Activated naive CD8-positive, alpha-beta T cell treated with anti-CD3 and anti-CD28 coated beads, Interleukin-2, amount 10 ng/mL, durations not matched to agents 7 days and 5 days (primary cell): ENCODE measurements at regions not wholly inside any gene's neighbourhood (a gene's known extent, or its start where the extent isn't known, plus 50 kb on each side); places are given as distances from the start of the nearest gene placed in this dataset.

Source experiments
- ATAC-seq: fragments of 150-1000 bp; cut with Tn5 transposase; one replicate; pipeline ENCODE4 v1.10.0; 2021; ENCODE audit warnings: low read depth, moderate library complexity
- POLR2A ChIA-PET: fragments of 350-600 bp; sonication (Branson Sonifier 250); formaldehyde crosslinking; loops from one replicate; lab custom pipeline; 2021; ENCODE audit warnings: antibody characterized with exemption; lab: Charles Lee
- DNase-seq: peaks from one replicate; pipeline ENCODE4 v3.0.0; 2021
- H3K27ac Mint-ChIP-seq: one replicate; pipeline ENCODE4 v1.8.0; 2022; ENCODE audit warnings: mild to moderate bottlenecking, mixed read lengths
- H3K27me3 Mint-ChIP-seq: one replicate; pipeline ENCODE4 v1.8.0; 2022; ENCODE audit warnings: mild to moderate bottlenecking, moderate library complexity, mixed read lengths
- H3K36me3 Mint-ChIP-seq: one replicate; pipeline ENCODE4 v1.8.0; 2021; ENCODE audit warnings: mild to moderate bottlenecking, mixed read lengths
- H3K4me1 Mint-ChIP-seq: one replicate; pipeline ENCODE4 v1.8.0; 2021; ENCODE audit warnings: mixed read lengths
- H3K4me3 Mint-ChIP-seq: one replicate; pipeline ENCODE4 v1.8.0; 2022; ENCODE audit warnings: mild to moderate bottlenecking, moderate library complexity, mixed read lengths
- H3K9me3 Mint-ChIP-seq: one replicate; pipeline ENCODE4 v1.8.0; 2021; ENCODE audit warnings: mixed read lengths

DNA sequence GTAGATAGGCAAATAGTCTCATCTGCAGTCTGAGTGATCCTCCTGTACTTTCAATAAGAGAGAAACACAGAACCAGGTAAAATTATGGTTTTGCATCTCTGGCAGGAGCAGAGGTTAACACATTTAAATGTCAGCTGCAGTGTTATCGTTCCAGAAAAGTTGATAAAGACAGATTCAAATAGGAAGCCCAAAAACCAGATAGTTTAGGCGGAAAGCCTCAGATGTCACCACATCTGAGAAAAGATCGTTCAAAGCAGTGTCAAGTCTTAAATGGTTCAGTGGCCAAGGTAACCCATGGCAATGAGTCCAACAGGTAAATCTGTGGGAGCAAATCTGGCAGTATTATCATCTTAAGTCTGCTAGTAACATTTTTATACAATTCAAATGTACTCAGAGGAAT lies 542.1 kb upstream of the MEF2C start:
- Mint-ChIP-seq H3K4me1 (no peaks in the 10 kb centered on the region), H3K36me3 (no peaks in the 10 kb centered on the region), H3K9me3 (peaks cover 4% of the 10 kb centered on the region), H3K27ac (no peak overlapping the region), H3K27me3 (no peaks in the 10 kb centered on the region), H3K4me3 (no peak overlapping the region)
- POLR2A ChIA-PET, result no interaction called here
- DNase-seq, result no peak
- no peak for ATAC-seq

DNA sequence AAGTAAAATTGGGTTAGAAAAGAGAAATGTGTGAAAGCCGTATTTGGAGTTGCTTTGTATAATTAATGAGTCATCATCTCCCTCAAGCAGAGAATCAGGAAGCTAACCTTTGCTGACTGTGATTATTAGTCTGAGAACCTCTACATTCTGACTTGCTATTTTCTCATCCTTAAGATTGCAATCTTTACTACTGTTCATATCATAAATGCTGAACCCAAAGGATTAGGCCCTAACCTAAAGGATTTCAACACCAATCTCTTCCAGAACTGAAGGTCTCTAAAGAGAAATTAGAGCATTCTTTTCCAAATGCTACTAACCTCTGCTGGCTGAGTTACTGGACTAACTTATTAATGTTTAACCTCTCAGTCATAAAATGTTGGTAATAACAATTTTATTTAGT lies 538.1 kb upstream of the MEF2C start:
- no peak overlapping the region for H3K27ac Mint-ChIP-seq
- POLR2A ChIA-PET, result no interaction called here
- no peak for DNase-seq
- no peak overlapping the region for H3K4me3 Mint-ChIP-seq
- no peaks in the 10 kb centered on the region for H3K27me3 Mint-ChIP-seq
- ATAC-seq, result no peak
- H3K9me3 Mint-ChIP-seq, result peaks cover 4% of the 10 kb centered on the region
- no peaks in the 10 kb centered on the region for H3K4me1 Mint-ChIP-seq
- no peaks in the 10 kb centered on the region for H3K36me3 Mint-ChIP-seq

DNA sequence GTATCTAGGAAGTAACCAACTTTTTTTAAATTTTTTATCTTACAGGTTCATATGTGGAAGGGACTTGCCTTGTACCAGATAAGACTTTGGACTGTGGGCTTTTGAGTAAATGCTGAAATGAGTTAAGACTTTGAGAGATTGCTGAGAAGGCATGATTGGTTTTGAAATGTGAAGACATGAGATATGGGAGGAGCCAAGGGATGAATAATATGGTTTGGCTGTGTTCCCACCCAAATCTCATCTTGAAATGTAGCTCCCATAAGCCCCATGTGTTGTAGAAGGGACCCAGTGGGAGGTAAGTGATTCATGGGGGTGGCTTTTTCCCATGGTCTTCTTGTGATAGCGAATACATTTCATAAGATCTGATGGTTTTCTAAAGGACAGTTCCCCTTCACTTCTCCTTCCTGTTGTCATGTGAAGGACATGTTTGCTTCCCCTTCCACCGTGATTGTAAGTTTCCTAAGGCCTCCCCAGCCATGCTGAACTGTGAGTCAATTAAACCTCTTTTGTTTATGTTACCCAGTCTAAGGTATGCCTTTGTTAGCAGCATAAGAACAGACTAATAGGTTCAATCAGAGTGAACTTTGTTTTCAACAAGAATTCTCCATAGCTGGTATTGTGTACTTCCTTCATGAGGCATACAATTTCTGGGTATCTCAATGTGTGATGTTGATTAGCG lies 535.6 kb upstream of the MEF2C start:
- Mint-ChIP-seq H3K4me3 (no peak overlapping the region), H3K27ac (no peak overlapping the region), H3K27me3 (no peaks in the 10 kb centered on the region), H3K9me3 (peaks cover 4% of the 10 kb centered on the region), H3K36me3 (no peaks in the 10 kb centered on the region), H3K4me1 (no peaks in the 10 kb centered on the region)
- POLR2A ChIA-PET, result no interaction called here
- DNase-seq (no peak), ATAC-seq (no peak)

DNA sequence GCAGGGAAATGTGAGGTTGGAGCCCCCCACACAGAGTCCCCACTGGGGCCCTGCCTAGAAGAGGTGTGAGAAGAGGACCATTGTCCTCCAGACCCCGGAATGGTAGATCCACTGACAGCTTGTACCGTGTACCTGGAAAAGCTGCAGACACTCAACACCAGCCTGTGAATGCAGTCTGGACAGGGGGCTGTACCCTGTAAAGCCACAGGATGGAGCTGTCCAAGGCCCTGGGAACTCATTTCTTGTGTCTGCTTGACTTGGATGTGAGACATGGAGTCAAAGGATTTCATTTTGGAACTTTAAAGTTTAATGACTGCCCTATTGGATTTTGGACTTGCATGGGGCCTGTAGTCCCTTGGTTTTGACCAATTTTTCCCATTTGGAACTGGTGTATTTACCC lies 535.0 kb upstream of the MEF2C start:
- DNase-seq (no peak), ATAC-seq (no peak)
- POLR2A ChIA-PET, result no interaction called here
- H3K27ac Mint-ChIP-seq, result no peak overlapping the region
- H3K4me1 Mint-ChIP-seq, result no peaks in the 10 kb centered on the region
- H3K27me3 Mint-ChIP-seq, result no peaks in the 10 kb centered on the region
- H3K9me3 Mint-ChIP-seq, result peaks cover 4% of the 10 kb centered on the region
- H3K36me3 Mint-ChIP-seq, result no peaks in the 10 kb centered on the region
- H3K4me3 Mint-ChIP-seq, result no peak overlapping the region

DNA sequence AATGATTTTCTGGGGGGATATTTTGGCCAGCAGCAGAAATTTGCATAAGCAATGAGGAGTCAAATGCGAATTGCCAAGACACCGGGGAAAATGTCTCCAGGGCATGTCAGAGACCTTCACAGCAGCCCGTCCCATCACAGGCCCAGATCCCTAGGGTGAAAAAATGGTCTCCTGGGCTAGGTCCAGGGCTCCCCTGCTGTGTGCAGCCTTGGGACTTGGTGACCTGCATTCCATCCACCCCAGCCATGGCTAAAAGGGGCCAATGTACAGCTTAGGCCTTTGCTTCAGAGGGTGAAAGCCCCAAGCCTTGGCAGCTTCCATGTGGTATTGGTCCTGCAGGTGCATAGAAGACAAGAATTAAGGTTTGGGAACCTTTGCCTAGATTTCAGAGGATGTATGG lies 534.5 kb upstream of the MEF2C start:
- Mint-ChIP-seq H3K27me3 (no peaks in the 10 kb centered on the region), H3K36me3 (no peaks in the 10 kb centered on the region), H3K9me3 (peaks cover 4% of the 10 kb centered on the region), H3K4me1 (no peaks in the 10 kb centered on the region), H3K27ac (no peak overlapping the region), H3K4me3 (no peak overlapping the region)
- ATAC-seq (no peak), DNase-seq (no peak)
- POLR2A ChIA-PET, result no interaction called here

DNA sequence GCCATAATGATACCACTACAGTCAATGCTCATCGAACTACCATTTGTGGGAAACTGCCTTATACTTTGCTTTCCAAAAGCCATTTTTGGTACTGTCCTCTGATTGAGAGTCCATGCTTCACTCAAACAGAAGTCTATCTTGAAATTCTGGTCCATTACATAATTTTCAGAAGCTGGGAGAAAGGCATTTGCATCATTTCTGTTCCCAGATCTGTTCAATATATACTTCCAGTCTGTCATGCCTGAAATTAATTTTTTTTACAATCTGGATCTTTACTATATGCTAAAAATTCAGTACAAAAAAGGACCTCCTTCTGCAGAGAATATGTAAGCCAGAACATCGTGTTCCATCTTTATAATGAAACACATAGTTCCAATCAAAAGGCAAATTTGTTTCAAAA lies 528.9 kb upstream of the MEF2C start:
- no peak overlapping the region for H3K27ac Mint-ChIP-seq
- H3K36me3 Mint-ChIP-seq, result no peaks in the 10 kb centered on the region
- no peaks in the 10 kb centered on the region for H3K4me1 Mint-ChIP-seq
- DNase-seq, result no peak
- H3K9me3 Mint-ChIP-seq, result no peaks in the 10 kb centered on the region
- no peak for ATAC-seq
- no peaks in the 10 kb centered on the region for H3K27me3 Mint-ChIP-seq
- POLR2A ChIA-PET, result no interaction called here
- H3K4me3 Mint-ChIP-seq, result no peak overlapping the region

DNA sequence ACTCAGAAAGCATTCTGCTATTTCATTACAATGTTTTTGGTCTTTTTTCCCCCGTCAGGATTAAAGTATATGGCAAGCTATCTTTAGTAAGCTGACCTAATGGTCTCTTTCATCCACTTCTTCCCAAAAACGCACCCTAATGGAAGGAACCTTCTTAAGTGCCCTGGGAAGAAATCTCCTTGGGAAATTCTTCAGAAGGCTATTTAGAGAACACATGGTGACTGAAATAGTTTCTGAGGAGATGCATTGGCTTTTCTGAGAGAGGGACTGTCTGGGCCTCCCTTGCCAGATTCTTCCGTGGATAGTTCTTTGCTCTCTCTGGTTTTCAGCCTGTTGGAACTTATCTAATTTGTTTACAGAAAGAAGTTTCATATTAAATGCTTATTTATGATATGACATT lies 524.1 kb upstream of the MEF2C start:
- Mint-ChIP-seq H3K9me3 (no peaks in the 10 kb centered on the region), H3K27me3 (no peaks in the 10 kb centered on the region), H3K27ac (no peak overlapping the region), H3K4me1 (no peaks in the 10 kb centered on the region), H3K4me3 (no peak overlapping the region), H3K36me3 (no peaks in the 10 kb centered on the region)
- DNase-seq, result no peak
- ATAC-seq, result no peak
- POLR2A ChIA-PET, result no interaction called here

DNA sequence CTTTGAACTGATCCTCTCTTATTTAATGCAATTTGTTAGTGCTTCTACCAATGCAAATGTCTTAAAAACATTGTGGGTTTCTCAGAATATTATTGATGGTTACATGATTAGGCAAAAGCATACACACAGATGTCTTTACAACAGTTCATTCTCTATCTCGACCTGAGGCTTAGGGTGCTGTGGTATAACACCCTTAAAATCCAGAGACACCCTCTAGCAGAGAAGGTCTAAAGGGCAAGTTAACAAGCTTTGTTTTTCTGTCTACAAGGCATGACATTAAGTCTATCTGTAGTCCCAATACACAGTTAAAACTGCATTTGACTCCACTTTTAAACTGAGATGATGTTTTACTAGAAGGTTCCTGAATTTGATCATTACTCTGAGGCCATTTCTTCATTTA lies 518.7 kb upstream of the MEF2C start:
- Mint-ChIP-seq H3K27ac (no peak overlapping the region), H3K4me3 (no peak overlapping the region), H3K9me3 (no peaks in the 10 kb centered on the region), H3K27me3 (no peaks in the 10 kb centered on the region), H3K36me3 (no peaks in the 10 kb centered on the region), H3K4me1 (peaks cover 3% of the 10 kb centered on the region)
- DNase-seq, result no peak
- ATAC-seq, result no peak
- POLR2A ChIA-PET, result no interaction called here

DNA sequence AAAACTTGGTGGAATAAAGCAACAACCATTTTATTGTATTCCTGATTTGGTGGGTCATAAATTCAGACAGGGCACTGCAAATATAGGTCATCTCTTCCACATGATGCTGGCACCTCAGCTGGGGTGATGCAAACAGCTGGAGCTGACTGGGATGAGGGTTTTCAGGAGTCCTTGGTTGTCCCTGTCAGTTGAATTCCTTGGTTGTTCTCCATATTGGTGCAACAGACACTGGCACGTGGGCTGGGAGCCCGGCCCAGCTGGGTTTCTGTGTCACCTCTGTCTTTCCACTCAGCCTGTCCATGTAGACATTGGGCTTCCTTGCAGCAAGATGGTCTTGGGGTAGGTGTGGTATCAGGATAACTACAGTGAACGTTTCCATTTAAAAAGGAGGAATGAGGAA lies 518.0 kb upstream of the MEF2C start:
- DNase-seq (no peak), ATAC-seq (no peak)
- H3K4me1 Mint-ChIP-seq, result peaks cover 3% of the 10 kb centered on the region
- no peak overlapping the region for H3K27ac Mint-ChIP-seq
- no peaks in the 10 kb centered on the region for H3K36me3 Mint-ChIP-seq
- H3K9me3 Mint-ChIP-seq, result no peaks in the 10 kb centered on the region
- no peaks in the 10 kb centered on the region for H3K27me3 Mint-ChIP-seq
- H3K4me3 Mint-ChIP-seq, result no peak overlapping the region
- POLR2A ChIA-PET, result no interaction called here

DNA sequence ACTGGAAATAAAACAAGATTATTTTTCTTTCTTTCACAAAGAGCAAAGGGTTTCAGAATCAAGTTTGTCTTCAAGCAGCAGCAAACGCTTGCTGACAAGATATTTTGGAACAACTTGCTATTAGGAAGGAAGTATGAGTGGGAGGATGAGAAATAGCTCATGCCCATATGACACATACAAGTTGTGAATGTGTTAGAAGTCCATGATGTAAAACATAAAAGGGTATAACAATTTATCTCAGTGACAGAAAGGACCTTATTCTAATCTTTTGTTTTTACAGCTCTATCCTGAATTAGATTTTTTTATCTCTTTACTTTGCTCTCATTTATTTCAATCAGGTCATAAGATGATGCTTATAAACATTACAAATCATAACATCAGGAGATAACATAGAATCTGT lies 516.6 kb upstream of the MEF2C start:
- no peaks in the 10 kb centered on the region for H3K27me3 Mint-ChIP-seq
- H3K9me3 Mint-ChIP-seq, result no peaks in the 10 kb centered on the region
- H3K36me3 Mint-ChIP-seq, result no peaks in the 10 kb centered on the region
- H3K27ac Mint-ChIP-seq, result no peak overlapping the region
- H3K4me1 Mint-ChIP-seq, result peaks cover 3% of the 10 kb centered on the region
- POLR2A ChIA-PET, result no interaction called here
- no peak overlapping the region for H3K4me3 Mint-ChIP-seq
- ATAC-seq, result no peak
- no peak for DNase-seq

DNA sequence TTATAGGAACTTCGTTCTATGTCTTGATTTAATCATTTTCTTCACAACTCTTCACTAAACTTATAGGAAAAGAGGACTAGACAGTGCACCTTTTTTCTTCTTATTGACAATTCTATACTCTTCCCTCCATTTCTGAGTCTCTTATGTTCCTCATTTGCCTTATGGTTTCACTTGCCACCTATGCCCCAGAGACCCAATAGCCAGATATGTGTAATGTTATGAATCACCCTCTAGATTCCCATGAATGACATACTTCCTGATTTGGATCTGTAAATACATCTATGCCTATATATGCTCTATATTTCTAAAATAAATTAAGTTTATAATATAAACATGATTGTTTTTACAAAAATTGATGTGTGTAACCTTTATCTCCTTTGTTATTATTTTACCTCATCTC lies 514.1 kb upstream of the MEF2C start:
- Mint-ChIP-seq H3K27me3 (no peaks in the 10 kb centered on the region), H3K4me3 (no peak overlapping the region), H3K36me3 (no peaks in the 10 kb centered on the region), H3K27ac (no peak overlapping the region), H3K4me1 (peaks cover 3% of the 10 kb centered on the region), H3K9me3 (no peaks in the 10 kb centered on the region)
- ATAC-seq (no peak), DNase-seq (no peak)
- POLR2A ChIA-PET, result no interaction called here

DNA sequence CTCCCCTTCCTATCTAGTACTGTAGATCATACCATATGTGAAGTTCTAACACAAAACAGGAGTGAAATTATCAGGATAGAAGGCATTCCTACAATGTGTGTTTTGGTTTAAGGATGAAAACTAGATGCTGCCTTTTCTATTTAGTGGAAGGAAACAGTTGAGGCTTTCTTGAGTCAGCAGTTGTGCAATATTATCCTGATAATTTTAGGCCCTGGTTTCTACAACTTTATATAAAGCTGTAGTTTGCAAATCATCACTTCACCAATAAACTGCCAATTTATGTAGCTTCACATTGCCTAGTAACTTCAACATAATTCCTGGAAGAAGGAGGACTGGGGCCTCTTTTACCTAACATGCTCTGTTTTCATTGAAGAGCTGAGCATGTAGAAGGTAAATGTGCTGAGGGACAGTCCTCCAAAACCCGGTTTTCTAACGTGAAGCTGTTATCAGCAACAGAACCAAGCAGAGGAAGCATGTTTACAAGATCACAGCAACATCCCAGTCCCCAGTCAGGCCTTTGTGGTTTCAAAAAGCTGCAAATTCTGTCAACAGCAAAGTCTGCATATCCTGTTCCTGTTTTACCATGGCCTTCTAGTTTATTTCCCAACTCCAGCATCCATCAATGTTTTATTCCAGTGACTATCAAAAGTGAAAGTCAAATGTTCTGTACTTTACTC lies 513.4 kb upstream of the MEF2C start:
- Mint-ChIP-seq H3K4me3 (no peak overlapping the region), H3K4me1 (peaks cover 3% of the 10 kb centered on the region), H3K27me3 (no peaks in the 10 kb centered on the region), H3K9me3 (no peaks in the 10 kb centered on the region), H3K36me3 (no peaks in the 10 kb centered on the region), H3K27ac (no peak overlapping the region)
- POLR2A ChIA-PET, result no interaction called here
- DNase-seq, result no peak
- ATAC-seq, result no peak

DNA sequence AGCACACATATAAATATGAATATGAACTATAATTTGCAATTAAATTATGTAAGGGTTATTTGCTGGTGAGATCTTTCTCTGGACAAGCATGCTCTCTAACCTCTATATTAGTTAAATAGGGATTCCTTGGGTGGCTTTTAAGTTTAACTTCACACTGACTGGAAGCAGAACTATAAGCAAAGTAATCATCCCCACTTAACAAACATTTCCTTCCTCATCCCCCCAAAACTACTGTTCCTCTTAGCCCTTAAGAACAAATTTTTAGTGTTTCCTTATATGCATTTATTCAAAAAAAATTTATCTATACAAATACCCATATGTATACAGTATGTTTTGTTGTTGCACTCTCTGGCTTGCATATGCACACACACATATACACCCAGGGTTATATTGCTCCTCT lies 512.1 kb upstream of the MEF2C start:
- Mint-ChIP-seq H3K36me3 (no peaks in the 10 kb centered on the region), H3K4me1 (peaks cover 3% of the 10 kb centered on the region), H3K9me3 (no peaks in the 10 kb centered on the region), H3K27ac (no peak overlapping the region), H3K4me3 (no peak overlapping the region), H3K27me3 (no peaks in the 10 kb centered on the region)
- POLR2A ChIA-PET, result no interaction called here
- no peak for DNase-seq
- ATAC-seq, result no peak

DNA sequence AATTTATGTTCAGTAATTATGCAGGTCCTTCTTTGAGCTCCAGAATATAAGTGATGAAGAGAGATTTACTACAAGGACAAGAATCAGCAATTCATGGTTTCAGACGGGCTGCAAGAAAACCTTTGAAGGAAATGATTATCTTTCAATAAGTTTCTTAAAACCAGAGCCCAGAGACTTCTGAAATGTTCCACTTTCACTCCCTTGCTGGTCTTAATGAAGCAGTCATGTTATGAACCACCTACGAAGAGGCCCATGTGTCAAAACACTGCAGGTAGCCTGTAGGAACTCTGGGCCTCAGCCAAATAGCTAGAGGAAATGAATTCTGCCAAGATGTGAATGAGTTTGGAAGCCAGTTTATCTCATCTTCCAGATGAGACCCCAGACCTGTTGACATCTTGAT lies 505.9 kb upstream of the MEF2C start:
- ATAC-seq, result no peak
- no peaks in the 10 kb centered on the region for H3K36me3 Mint-ChIP-seq
- H3K4me1 Mint-ChIP-seq, result no peaks in the 10 kb centered on the region
- H3K27me3 Mint-ChIP-seq, result no peaks in the 10 kb centered on the region
- POLR2A ChIA-PET, result no interaction called here
- no peak overlapping the region for H3K4me3 Mint-ChIP-seq
- no peak for DNase-seq
- no peaks in the 10 kb centered on the region for H3K9me3 Mint-ChIP-seq
- H3K27ac Mint-ChIP-seq, result no peak overlapping the region
